GM06990 (cell line): ENCODE measurements at regions not wholly inside any gene's neighbourhood (a gene's known extent, or its start where the extent isn't known, plus 50 kb on each side); places are given as distances from the start of the nearest gene placed in this dataset.

Experiments used
- DNase-seq: peaks from one replicate; pipeline ENCODE4 v3.0.0-alpha.2; 2011; ENCODE audit not compliant: insufficient read length; ENCODE audit errors: extremely low read depth
- H3K27me3 ChIP-seq: replicated peaks from 2 replicates; pipeline ENCODE4 v1.6.0; 2011; ENCODE audit warnings: low read length; ENCODE audit not compliant: control insufficient read depth, insufficient read depth
- H3K36me3 ChIP-seq: 2 replicates; pipeline ENCODE4 v1.5.1; 2011; ENCODE audit warnings: low read length; ENCODE audit not compliant: control insufficient read depth, insufficient read depth
- H3K4me3 ChIP-seq: replicated peaks from 2 replicates; pipeline ENCODE4 v1.5.1; 2011; ENCODE audit warnings: low read depth, mild to moderate bottlenecking, control low read depth, low read length
- CTCF ChIP-seq: IDR thresholded peaks from 2 replicates; pipeline ENCODE4 v1.5.1; 2011; ENCODE audit warnings: low read length, control low read depth, mild to moderate bottlenecking, inconsistent platforms; ENCODE audit not compliant: insufficient read depth, poor library complexity, severe bottlenecking

DNA sequence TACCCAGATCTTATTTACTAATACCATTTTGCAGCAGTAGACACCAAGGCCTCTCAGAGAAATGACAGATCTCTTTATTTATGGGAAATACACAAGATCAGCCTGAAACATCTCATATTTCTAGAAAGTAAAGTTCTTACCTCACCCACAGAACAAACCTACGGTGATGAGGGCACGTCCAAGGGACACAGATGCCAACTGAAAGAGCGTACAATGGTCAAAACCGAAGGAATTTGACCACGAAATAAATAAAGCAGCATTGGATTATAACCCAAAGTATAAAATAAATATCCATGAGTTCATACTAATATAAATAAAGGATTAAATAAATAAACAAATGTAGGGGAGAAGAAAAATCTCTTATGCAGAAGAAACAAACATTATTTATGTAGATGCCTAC lies 747.0 kb downstream of the TNS3 start:
- no peak overlapping the region for H3K4me3 ChIP-seq
- no peaks in the 10 kb centered on the region for H3K27me3 ChIP-seq
- H3K36me3 ChIP-seq = no peaks in the 10 kb centered on the region
- TF ChIP-seq CTCF = no peak
- no peak for DNase-seq

GRCh38 chr7:46833197-46833596 lies 748.7 kb downstream of the TNS3 start:
- no peaks in the 10 kb centered on the region for H3K36me3 ChIP-seq
- no peak for DNase-seq
- H3K4me3 ChIP-seq = no peak overlapping the region
- no peaks in the 10 kb centered on the region for H3K27me3 ChIP-seq
- TF ChIP-seq CTCF = no peak

DNA sequence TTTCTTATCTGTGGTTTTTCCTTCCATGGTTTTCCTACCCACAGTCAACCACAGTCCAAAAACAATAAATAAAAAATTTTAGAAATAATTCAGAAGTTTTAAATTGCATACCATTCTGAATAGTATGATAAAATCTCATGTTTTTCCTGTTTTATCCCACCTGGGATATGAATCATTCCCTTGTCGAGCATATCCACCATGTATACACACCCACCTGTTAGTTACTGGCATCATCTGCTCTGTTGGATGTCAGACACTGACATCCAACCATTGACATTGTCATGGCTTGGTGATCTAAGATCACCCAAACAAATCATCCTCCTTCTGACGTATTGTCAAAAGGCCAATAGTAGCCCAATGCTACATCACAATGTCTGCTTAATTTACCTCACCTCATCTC lies 749.8 kb downstream of the TNS3 start:
- H3K27me3 ChIP-seq = no peaks in the 10 kb centered on the region
- TF ChIP-seq CTCF = no peak
- no peak for DNase-seq
- no peak overlapping the region for H3K4me3 ChIP-seq
- no peaks in the 10 kb centered on the region for H3K36me3 ChIP-seq

DNA sequence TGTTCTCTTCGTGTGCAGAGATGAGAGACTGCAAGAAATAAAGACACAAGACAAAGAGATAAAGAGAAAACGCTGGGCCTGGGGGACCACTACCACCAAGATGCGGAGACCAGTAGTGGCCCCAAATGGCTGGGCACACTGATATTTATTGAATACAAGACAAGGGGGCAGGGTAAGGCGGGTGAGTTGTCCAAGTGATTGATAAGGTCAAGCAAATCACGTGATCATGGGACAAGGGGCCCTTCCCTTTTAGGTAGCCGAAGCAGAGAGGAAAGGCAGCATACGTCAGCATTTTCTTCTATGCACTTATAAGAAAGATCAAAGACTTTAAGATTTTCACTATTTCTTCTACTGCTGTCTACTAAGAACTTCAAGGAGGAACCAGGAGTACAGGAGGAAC lies 762.1 kb downstream of the TNS3 start:
- no peaks in the 10 kb centered on the region for H3K27me3 ChIP-seq

GRCh38 chr7:46814516-46815250 lies 767.2 kb downstream of the TNS3 start:
- Histone ChIP-seq H3K36me3 (no peaks in the 10 kb centered on the region), H3K27me3 (no peaks in the 10 kb centered on the region), H3K4me3 (no peak overlapping the region)
- no peak for TF ChIP-seq CTCF
- DNase-seq = no peak

More for the DNA sequence above, 762.1 kb downstream of the TNS3 start:
- Histone ChIP-seq H3K4me3 (no peak overlapping the region), H3K36me3 (no peaks in the 10 kb centered on the region)
- no peak for TF ChIP-seq CTCF
- no peak for DNase-seq
